HG02973 (cell line): ENCODE measurements at regions not wholly inside any gene's neighbourhood (a gene's known extent, or its start where the extent isn't known, plus 50 kb on each side); places are given as distances from the start of the nearest gene placed in this dataset.
"Not testable (repeated sequence)": the region's sequence is repeated elsewhere in the genome, so short reads cannot be mapped to it uniquely, and the experiment has no call there.

ENCODE experiments used
- ATAC-seq: cut with Tn5 transposase; IDR thresholded peaks from one replicate; pipeline ENCODE4 v1.9.1; 2021; ENCODE audit warnings: moderate library complexity; ENCODE audit not compliant: unreplicated experiment

GRCh38 chr3:8112587-8112986 is 389.0 kb upstream of the LMCD1 start:
- ATAC-seq, result no peak

- ATAC-seq, result no peak
Observed at GRCh38 chr3:8113626-8114025, 388.0 kb upstream of the LMCD1 start.

- ATAC-seq, result no peak
Observed at GRCh38 chr3:8128686-8129085, 372.9 kb upstream of the LMCD1 start.

DNA sequence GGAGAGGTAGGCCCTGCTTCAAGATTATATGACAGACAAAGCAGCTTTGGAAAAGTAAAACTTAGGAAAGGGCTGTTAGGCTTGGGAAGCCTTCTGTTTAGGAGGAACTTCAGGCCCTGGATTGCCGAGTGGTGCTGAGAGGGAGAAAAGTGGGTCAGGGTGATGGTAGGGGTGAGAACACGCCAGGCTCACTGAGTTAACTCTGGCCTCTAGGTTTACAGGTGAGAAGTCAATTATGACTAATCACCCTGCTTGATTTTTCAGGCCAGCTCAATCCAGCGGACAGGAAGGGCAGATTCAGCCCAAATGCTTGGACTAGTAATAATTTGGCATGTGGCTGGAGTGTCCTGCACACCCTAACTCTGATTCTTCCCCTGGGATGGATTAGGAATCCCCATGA is 365.1 kb upstream of the LMCD1 start:
- no peak for ATAC-seq

GRCh38 chr3:8143186-8143585 is 358.4 kb upstream of the LMCD1 start:
- ATAC-seq, result no peak

DNA sequence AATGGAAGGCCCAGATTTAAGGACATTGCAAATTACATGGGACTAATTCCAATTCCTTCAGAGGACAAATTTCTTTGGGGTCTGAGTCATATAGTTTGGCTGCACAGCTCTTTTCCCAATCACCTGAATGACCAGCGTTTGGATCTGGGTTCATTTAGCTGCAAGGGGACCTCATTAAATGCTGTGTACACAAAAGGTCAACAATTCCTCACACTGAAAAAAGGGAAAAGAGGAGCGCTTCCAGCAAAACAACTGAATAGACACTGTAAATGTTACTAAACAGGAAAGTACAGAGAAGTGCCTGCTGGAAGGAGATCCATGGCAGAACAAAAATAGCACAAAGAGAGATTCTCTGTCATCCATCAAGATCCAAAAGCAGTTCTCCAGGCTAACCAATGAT is 356.0 kb upstream of the LMCD1 start:
- no peak for ATAC-seq

- no peak for ATAC-seq
Observed at GRCh38 chr3:8147711-8148110, 353.9 kb upstream of the LMCD1 start.

- ATAC-seq, result no peak
Observed at GRCh38 chr3:8152821-8153418, 348.7 kb upstream of the LMCD1 start.

GRCh38 chr3:8153800-8154199 is 347.8 kb upstream of the LMCD1 start:
- ATAC-seq, result no peak

DNA sequence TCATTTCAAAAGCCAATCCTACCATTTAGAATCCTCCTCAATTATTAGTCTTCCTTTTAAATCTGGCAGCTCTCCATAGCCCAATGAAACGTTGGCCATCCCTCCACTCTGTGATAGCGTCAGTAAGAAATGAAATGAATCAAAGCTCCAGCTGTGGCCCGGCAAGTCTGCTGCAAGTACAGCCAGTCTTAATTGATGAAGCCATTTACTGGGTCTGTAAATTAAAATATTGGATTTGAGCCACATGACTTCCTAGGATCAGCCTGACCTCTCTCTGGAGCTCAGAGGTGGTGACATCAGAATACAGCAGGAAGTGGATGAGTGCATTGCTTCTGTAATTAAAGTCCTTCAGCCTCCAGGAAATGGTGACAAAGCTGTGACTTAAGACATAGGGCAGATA is 347.0 kb upstream of the LMCD1 start:
- no peak for ATAC-seq

GRCh38 chr3:8156138-8156537 is 345.5 kb upstream of the LMCD1 start:
- no peak for ATAC-seq

DNA sequence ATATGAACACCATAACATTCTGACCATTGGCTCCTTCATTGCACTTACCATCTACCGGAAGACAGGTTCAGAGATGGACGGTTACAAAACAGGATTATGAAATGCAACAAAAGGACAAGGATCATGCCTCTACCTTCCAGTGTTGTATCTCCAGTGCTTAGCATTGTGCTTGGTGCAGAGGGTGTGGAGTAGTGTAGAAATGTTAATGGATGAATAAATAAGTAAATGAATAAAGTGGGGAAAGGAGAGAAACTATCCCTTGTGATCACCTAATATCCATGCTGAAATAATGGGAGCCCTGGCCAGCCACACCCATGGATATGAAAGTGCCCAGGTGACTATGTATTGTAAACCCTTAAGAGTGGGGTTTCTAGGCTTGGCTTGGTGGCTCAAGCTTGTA is 344.8 kb upstream of the LMCD1 start:
- ATAC-seq, result no peak

DNA sequence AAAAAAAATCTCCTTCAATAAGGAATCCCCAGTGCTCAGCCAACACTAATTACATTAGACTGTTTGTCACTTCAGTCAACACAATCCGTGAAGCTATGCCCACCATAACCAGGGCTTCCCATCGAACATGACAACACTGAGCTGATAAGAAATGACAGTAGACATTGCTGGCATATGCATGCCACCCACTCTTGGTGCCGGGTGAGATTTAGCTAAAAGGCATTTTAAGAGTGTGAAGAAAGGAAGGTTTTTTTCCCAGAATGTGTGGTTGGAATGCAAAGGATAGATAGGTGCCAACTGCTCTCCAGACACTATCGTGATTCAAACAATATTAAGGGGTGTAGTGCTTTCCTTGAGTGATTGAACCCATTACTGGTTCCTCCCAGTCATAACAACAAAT is 344.0 kb upstream of the LMCD1 start:
- ATAC-seq, result no peak

DNA sequence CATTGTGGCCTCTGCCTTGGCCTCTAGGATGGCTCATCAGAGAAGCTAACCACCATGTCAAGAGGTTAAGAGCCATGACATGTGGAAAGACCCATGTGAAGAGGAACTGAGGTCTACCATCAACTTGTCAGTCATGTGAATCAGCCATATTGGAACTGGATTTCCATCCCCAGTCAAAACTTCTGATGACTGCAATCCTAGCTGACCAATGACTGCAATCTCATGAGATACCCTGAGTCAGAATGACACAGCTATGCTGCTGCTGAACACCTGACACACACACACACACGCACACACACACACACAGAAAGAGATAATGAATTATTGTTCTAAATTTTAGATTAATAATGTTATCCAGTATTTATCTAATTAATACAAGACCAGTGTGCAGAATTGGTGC is 337.5 kb upstream of the LMCD1 start:
- ATAC-seq, result no peak

DNA sequence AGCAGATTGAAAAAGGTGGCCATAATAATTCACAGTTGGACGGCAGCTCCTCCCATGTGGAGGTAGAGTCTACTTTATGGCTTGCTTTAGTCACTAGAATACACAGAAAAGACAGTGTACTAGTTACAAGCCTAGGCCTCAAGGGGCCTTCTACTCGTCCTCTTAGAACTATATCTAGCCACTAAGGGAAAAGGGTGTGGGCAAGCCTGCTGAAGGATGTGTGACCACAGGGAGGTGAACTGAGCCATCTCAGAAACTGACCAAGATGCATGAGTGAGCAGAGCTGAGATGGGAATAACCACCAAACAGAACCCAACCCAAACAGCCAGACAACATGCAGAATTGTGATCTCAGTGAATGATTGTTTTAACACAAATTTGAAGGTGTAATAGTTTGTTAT is 335.6 kb upstream of the LMCD1 start:
- no peak for ATAC-seq

DNA sequence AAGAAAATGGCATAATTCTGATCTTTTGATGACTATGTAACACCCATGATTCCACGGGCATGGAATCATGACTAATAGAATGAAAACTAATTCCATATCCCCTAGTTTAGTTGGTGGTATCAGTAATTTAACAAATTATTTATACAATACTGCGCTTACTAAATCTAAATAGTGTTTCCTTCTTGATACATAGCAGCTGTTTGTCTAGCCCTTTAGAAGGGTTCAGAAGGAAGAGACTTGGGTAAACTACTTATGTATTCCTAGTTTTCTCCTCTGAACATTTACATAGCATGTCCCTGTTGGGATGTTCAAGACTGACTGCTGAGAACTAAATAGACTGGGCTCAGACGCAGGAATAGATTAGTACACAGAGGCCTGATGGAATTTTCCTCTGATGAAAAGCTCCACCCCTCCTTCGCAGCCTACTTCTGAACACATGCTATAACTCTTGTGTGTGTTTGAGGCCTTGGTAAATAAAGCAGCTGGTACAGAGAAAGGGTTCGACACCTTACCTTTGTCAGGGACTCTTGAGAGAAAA is 330.6 kb upstream of the LMCD1 start:
- ATAC-seq, result no peak

GRCh38 chr3:8173892-8174291 is 327.7 kb upstream of the LMCD1 start:
- no peak for ATAC-seq

- not testable (repeated sequence) for ATAC-seq
Observed at GRCh38 chr3:8176759-8177483, 324.7 kb upstream of the LMCD1 start.

DNA sequence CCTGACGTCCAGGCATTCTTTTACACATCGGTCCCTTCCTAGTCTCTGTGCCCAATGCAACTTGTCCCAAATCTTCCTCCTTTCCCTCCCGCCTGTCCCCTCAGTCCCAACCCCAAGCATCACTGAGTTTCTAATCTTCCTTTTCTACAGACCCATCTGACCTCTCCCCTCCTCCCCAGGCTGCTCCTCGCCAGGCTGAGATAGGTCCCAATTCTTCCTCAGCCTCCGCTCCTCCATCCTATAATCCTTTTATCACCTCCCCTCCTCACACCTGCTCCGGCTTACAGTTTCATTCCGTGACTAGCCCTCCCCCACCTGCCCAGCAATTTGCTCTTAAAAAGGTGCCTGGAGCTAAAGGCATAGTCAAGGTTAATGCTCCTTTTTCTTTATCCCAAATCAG is 323.1 kb upstream of the LMCD1 start:
- not testable (repeated sequence) for ATAC-seq

DNA sequence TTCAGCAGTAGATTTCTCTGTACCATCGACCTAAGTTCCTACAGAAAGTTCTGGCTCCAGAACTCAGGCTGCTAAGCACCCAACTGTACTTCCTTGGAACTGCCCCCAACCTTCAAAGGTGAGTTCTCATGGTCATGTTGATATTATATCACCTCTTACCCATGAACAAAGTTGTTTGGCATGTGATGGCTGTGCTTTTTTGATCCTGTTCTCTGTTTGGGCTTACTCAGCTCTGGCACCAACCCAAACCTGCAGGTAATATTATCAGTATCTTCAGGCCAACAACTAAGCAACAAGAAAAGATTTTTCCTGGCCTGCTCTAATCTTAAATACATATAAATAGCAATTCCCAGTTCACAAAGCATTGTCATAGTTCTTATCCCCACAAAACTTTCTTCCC is 318.7 kb upstream of the LMCD1 start:
- no peak for ATAC-seq

DNA sequence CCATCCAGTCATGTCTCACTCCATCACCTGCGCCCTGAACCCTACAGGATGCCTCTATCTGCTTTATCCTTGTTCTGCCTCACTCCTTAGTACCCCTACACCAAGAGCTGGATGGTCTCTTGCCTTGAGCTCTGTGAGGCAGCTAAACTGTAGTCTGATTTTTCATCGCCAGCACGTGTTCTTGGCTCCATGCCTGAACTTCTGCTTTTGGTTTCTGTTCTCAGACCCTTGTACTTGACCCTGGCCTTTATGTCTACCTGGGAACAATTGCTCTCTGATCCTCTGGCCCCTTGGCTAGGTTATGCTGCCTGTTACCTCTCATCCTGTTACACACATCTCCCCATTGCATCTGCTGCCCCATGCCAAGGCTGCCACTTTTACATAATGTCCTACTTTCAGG is 318.0 kb upstream of the LMCD1 start:
- ATAC-seq, result no peak

GRCh38 chr3:8186213-8186612 is 315.4 kb upstream of the LMCD1 start:
- no peak for ATAC-seq

- no peak for ATAC-seq
Observed at GRCh38 chr3:8187996-8188395, 313.6 kb upstream of the LMCD1 start.
